ENCODE measurements at regions not wholly inside any gene's neighbourhood (a gene's known extent, or its start where the extent isn't known, plus 50 kb on each side); places are given as distances from the start of the nearest gene placed in this dataset.
"Not testable (repeated sequence)": the region's sequence is repeated elsewhere in the genome, so short reads cannot be mapped to it uniquely, and the experiment has no call there.

- H3K9me3 ChIP-seq; DNase-seq (ENCODE audit: low spot score in 2 of 2): not testable (repeated sequence)
- WGBS, 2 donors: 85 to 92% methylated on average over 1 of the region's 1 CpG
These were observed 51.1 kb upstream of the BNC1 start for GRCh38 chr15:83335542-83335941.

GRCh38 chr15:83339396-83339795 lies 54.9 kb upstream of the BNC1 start:
- TF ChIP-seq EP300 (IDR thresholded peaks at IDR 0.05) (no peak), CTCF (IDR thresholded peaks at IDR 0.05) (no peak), POLR2A (IDR thresholded peaks at IDR 0.05) (no peak)
- Histone ChIP-seq H3K9me3 (peaks cover 0 to 3% (median 0%) of the 10 kb centered on the region in 4 donors), H3K36me3 (no peaks in the 10 kb centered on the region), H3K4me1 (no peaks in the 10 kb centered on the region), H3K27me3 (peaks cover 0 to 7% of the 10 kb centered on the region in 2 donors), H3K27ac (no peak overlapping the region), H3K4me3 (no peak overlapping the region)
- DNase-seq (ENCODE audit: low spot score in 2 of 2): no peak
- WGBS, 2 donors: 76 to 82% methylated on average over 5 of the region's 5 CpGs

More at GRCh38 chr15:83335542-83335941, 51.1 kb upstream of the BNC1 start:
- H3K4me3 ChIP-seq, H3K27me3 ChIP-seq, H3K4me1 ChIP-seq, H3K36me3 ChIP-seq, H3K27ac ChIP-seq: not testable (repeated sequence)

GRCh38 chr15:83340087-83340486 lies 55.6 kb upstream of the BNC1 start:
- WGBS, 2 donors: 91 to 100% methylated on average over 1 of the region's 1 CpG
- no peak for TF ChIP-seq EP300 (IDR thresholded peaks at IDR 0.05)
- no peaks in the 10 kb centered on the region for H3K36me3 ChIP-seq

GRCh38 chr15:83346342-83346741 lies 61.9 kb upstream of the BNC1 start:
- WGBS, 2 donors: 52 to 62% methylated on average over 3 of the region's 3 CpGs
- H3K36me3 ChIP-seq: no peaks in the 10 kb centered on the region
- no peaks in the 10 kb centered on the region for H3K4me1 ChIP-seq
- no peaks in the 10 kb centered on the region for H3K9me3 ChIP-seq
- H3K27ac ChIP-seq: no peak overlapping the region
- no peaks in the 10 kb centered on the region for H3K27me3 ChIP-seq
- TF ChIP-seq EP300 (IDR thresholded peaks at IDR 0.05): no peak
- no peak for TF ChIP-seq CTCF (IDR thresholded peaks at IDR 0.05)
- TF ChIP-seq POLR2A (IDR thresholded peaks at IDR 0.05): no peak
- no peak for DNase-seq (ENCODE audit: low spot score in 2 of 2)
- no peak overlapping the region for H3K4me3 ChIP-seq

More at GRCh38 chr15:83340087-83340486, 55.6 kb upstream of the BNC1 start:
- no peak for DNase-seq (ENCODE audit: low spot score in 2 of 2)
- H3K27me3 ChIP-seq: peaks cover 0 to 7% of the 10 kb centered on the region in 2 donors
- no peaks in the 10 kb centered on the region for H3K4me1 ChIP-seq
- H3K4me3 ChIP-seq: no peak overlapping the region
- H3K9me3 ChIP-seq: peaks cover 0 to 3% (median 0%) of the 10 kb centered on the region in 4 donors
- no peak overlapping the region for H3K27ac ChIP-seq

- no peak overlapping the region for H3K4me3 ChIP-seq
- no peak overlapping the region for H3K27ac ChIP-seq
- 26 to 47% methylated on average over 1 of the region's 1 CpG for whole genome bisulfite sequencing, 2 donors
- no peaks in the 10 kb centered on the region for H3K4me1 ChIP-seq
- no peaks in the 10 kb centered on the region for H3K36me3 ChIP-seq
- H3K9me3 ChIP-seq: peaks cover 0 to 8% (median 0%) of the 10 kb centered on the region in 4 donors
- TF ChIP-seq POLR2A (IDR thresholded peaks at IDR 0.05) (no peak), CTCF (IDR thresholded peaks at IDR 0.05) (no peak), EP300 (IDR thresholded peaks at IDR 0.05) (no peak)
- H3K27me3 ChIP-seq: no peaks in the 10 kb centered on the region
- no peak for DNase-seq (ENCODE audit: low spot score in 2 of 2)
These were observed 67.7 kb upstream of the BNC1 start for GRCh38 chr15:83352119-83352518.

- Histone ChIP-seq H3K36me3 (no peaks in the 10 kb centered on the region), H3K4me1 (no peaks in the 10 kb centered on the region), H3K9me3 (peaks cover 0 to 8% (median 0%) of the 10 kb centered on the region in 4 donors), H3K27ac (no peak overlapping the region), H3K27me3 (no peaks in the 10 kb centered on the region), H3K4me3 (no peak overlapping the region)
- DNase-seq (ENCODE audit: low spot score in 2 of 2): no peak
- WGBS, 2 donors: 49% methylated on average over 13 of the region's 13 CpGs
- TF ChIP-seq CTCF (IDR thresholded peaks at IDR 0.05) (no peak), EP300 (IDR thresholded peaks at IDR 0.05) (no peak), POLR2A (IDR thresholded peaks at IDR 0.05) (no peak)
These were observed 72.3 kb upstream of the BNC1 start for GRCh38 chr15:83356501-83357399.

All from tibial nerve (tissue), 4 donors.